ENCODE measurements at regions not wholly inside any gene's neighbourhood (a gene's known extent, or its start where the extent isn't known, plus 50 kb on each side); places are given as distances from the start of the nearest gene placed in this dataset.
A peak's percentile ranks its signal among the peaks of the same experiment; 100 is the strongest.

GRCh38 chr2:58425368-58425767 lies 184.2 kb upstream of the FANCL start:
- H3K9me3 ChIP-seq (ENCODE audit: low read depth): no peaks in the 10 kb centered on the region
- no peak overlapping the region for H3K4me3 ChIP-seq
- no peaks in the 10 kb centered on the region for H3K36me3 ChIP-seq
- DNase-seq (ENCODE audit: low read depth in 1 of 2, low spot score in 1 of 2): no peak
- no peak overlapping the region for H3K27ac ChIP-seq
- no peaks in the 10 kb centered on the region for H3K27me3 ChIP-seq
- H3K4me1 ChIP-seq (ENCODE audit: low read depth): no peaks in the 10 kb centered on the region
- TF ChIP-seq, protein P1, sequence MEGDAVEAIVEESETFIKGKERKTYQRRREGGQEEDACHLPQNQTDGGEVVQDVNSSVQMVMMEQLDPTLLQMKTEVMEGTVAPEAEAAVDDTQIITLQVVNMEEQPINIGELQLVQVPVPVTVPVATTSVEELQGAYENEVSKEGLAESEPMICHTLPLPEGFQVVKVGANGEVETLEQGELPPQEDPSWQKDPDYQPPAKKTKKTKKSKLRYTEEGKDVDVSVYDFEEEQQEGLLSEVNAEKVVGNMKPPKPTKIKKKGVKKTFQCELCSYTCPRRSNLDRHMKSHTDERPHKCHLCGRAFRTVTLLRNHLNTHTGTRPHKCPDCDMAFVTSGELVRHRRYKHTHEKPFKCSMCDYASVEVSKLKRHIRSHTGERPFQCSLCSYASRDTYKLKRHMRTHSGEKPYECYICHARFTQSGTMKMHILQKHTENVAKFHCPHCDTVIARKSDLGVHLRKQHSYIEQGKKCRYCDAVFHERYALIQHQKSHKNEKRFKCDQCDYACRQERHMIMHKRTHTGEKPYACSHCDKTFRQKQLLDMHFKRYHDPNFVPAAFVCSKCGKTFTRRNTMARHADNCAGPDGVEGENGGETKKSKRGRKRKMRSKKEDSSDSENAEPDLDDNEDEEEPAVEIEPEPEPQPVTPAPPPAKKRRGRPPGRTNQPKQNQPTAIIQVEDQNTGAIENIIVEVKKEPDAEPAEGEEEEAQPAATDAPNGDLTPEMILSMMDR (IDR thresholded peaks at IDR 0.05; ENCODE audit: low read depth, low read length): no peak

DNA sequence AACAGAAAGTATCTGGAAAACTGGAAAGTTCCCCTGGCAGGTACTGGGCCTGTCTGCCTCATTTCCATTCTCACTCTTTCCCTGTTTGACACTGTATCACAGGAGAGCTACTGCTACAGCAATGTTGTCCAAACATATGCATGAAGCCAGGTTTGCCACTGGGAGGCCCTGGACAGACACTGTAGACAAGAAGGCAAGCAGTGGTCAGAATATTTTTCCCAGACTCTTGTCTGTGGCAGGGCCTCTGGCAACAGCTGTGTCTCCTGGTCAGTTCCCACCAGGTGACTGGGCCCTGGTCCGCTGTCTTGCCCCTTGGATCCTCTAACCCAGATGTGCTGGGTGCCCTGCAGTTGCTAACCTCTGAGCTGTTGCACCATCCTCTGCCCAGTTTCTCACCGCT lies 178.9 kb upstream of the FANCL start:
- Histone ChIP-seq H3K4me3 (no peak overlapping the region), H3K9me3 (ENCODE audit: low read depth) (no peaks in the 10 kb centered on the region), H3K27me3 (no peaks in the 10 kb centered on the region), H3K4me1 (ENCODE audit: low read depth) (no peaks in the 10 kb centered on the region), H3K27ac (no peak overlapping the region), H3K36me3 (no peaks in the 10 kb centered on the region)
- peak in 1 of 2 donors; percentile 5 for DNase-seq (ENCODE audit: low read depth in 1 of 2, low spot score in 1 of 2)
- TF ChIP-seq, protein P1 (IDR thresholded peaks at IDR 0.05; ENCODE audit: low read depth, low read length): no peak

DNA sequence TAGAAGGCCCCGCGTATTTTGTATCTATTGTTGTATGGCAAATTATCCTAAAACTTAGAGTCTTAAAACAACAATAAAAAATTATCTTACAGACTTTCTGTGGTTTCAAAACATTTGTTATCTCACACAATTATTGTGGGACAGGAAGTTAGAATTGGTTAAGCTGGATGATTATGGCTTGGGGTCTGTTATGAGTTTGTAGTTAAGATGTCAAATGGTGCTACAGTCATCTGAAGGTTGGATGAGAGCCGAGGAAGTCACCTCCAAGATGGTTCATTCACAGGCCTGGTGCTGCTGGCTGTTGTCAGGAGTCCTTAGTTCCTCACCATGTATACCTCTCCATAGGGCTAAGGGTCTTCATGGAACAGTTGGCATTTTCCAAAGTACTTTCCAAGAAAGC lies 175.6 kb upstream of the FANCL start:
- Histone ChIP-seq H3K36me3 (no peaks in the 10 kb centered on the region), H3K4me1 (ENCODE audit: low read depth) (no peaks in the 10 kb centered on the region), H3K27ac (no peak overlapping the region), H3K9me3 (ENCODE audit: low read depth) (no peaks in the 10 kb centered on the region), H3K4me3 (no peak overlapping the region), H3K27me3 (no peaks in the 10 kb centered on the region)
- TF ChIP-seq, protein P1 (IDR thresholded peaks at IDR 0.05; ENCODE audit: low read depth, low read length): no peak
- no peak for DNase-seq (ENCODE audit: low read depth in 1 of 2, low spot score in 1 of 2)

DNA sequence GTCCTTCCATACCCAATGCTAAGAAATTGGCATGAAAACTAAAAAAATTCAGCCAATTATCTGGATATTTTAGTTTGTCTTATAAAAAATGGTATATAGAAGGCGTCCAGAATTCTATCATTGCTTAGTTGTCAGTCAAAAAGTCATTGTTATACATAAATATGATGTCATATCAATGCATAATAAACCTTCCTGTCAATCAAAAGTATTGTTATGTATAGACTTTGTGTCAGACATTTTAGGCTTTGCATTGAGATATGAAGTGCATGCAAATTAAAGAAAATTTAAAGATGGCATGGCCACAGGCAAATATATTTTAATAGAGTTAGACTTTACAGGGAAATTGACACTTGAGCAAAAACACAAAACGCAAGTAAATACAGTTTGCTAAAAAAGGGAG lies 173.4 kb upstream of the FANCL start:
- TF ChIP-seq, protein P1 (IDR thresholded peaks at IDR 0.05; ENCODE audit: low read depth, low read length): no peak
- H3K4me3 ChIP-seq: no peak overlapping the region

DNA sequence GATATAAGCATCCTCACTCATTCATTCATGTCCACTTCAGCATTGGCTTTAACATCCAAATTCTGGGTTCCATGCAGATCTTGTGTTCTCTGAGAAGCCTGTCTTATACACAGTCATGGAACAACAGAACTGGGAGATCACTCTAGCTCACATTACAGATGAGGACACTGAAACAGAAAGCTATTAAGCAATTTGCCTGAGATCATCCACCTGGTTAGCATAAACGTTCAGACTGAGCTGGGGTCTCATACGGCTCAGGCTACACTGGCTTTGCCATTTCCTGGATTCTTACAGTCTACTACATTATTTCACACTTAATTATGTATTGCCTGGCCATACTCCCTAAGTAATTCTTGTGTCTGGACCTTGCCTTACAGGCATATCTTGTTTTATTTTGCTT lies 169.4 kb upstream of the FANCL start:
- H3K36me3 ChIP-seq: no peaks in the 10 kb centered on the region
- H3K4me3 ChIP-seq: no peak overlapping the region
- DNase-seq (ENCODE audit: low read depth in 1 of 2, low spot score in 1 of 2): no peak
- H3K27me3 ChIP-seq: no peaks in the 10 kb centered on the region
- TF ChIP-seq, protein P1 (IDR thresholded peaks at IDR 0.05; ENCODE audit: low read depth, low read length): no peak
- no peak overlapping the region for H3K27ac ChIP-seq
- no peaks in the 10 kb centered on the region for H3K9me3 ChIP-seq (ENCODE audit: low read depth)
- no peaks in the 10 kb centered on the region for H3K4me1 ChIP-seq (ENCODE audit: low read depth)

More for the DNA sequence above, 173.4 kb upstream of the FANCL start:
- Histone ChIP-seq H3K27me3 (no peaks in the 10 kb centered on the region), H3K27ac (no peak overlapping the region), H3K4me1 (ENCODE audit: low read depth) (no peaks in the 10 kb centered on the region), H3K36me3 (no peaks in the 10 kb centered on the region), H3K9me3 (ENCODE audit: low read depth) (no peaks in the 10 kb centered on the region)
- no peak for DNase-seq (ENCODE audit: low read depth in 1 of 2, low spot score in 1 of 2)

DNA sequence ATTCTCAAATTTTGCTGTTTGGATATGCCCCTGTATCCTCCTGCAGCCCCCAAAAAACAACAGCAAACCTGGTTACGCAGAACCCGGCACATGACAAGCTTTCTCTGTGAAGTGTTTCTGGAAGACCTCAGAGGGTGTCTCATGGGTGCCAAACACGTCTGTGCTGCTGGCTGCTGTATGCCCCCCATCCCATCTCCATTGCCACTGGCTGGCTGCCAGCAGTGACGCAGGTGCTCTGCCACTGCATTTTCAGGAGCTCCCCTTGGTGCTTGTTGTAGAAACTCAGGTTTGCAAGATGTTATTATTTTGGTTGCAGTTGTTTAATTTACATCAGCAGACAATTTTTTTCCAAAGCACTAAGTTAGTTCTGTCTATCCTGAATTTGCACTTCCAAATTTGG lies 166.4 kb upstream of the FANCL start:
- H3K27me3 ChIP-seq: no peaks in the 10 kb centered on the region

More for the DNA sequence above, 166.4 kb upstream of the FANCL start:
- no peak for DNase-seq (ENCODE audit: low read depth in 1 of 2, low spot score in 1 of 2)
- Histone ChIP-seq H3K4me1 (ENCODE audit: low read depth) (no peaks in the 10 kb centered on the region), H3K27ac (no peak overlapping the region), H3K4me3 (no peak overlapping the region), H3K9me3 (ENCODE audit: low read depth) (no peaks in the 10 kb centered on the region), H3K36me3 (no peaks in the 10 kb centered on the region)
- TF ChIP-seq, protein P1 (IDR thresholded peaks at IDR 0.05; ENCODE audit: low read depth, low read length): no peak
